ENCODE measurements at regions not wholly inside any gene's neighbourhood (a gene's known extent, or its start where the extent isn't known, plus 50 kb on each side); places are given as distances from the start of the nearest gene placed in this dataset.

GRCh38 chr9:90038763-90039162 lies 434.0 kb downstream of the GADD45G start:
- Histone ChIP-seq H3K9me3 (ENCODE audit: low read depth, low read length) (no peaks in the 10 kb centered on the region), H3K36me3 (ENCODE audit: insufficient read depth, low read length) (no peaks in the 10 kb centered on the region), H3K27ac (no peak overlapping the region), H3K9ac (ENCODE audit: insufficient read length) (no peak overlapping the region), H3K4me3 (no peak overlapping the region)
- no peak for TF ChIP-seq POLR2AphosphoS5 (IDR thresholded peaks at IDR 0.05; ENCODE audit: borderline replicate concordance, low read depth, low read length)
- no peak for TF ChIP-seq FOXP2 (optimal IDR thresholded peaks at IDR 0.05; ENCODE audit: control extremely low read depth, extremely low read length, insufficient read depth)
- TF ChIP-seq EZH2 (IDR thresholded peaks at IDR 0.05): no peak
- no peak for DNase-seq (ENCODE audit: low read depth, low spot score)

GRCh38 chr9:90044263-90044662 lies 439.5 kb downstream of the GADD45G start:
- no peak overlapping the region for H3K9ac ChIP-seq (ENCODE audit: insufficient read length)
- no peaks in the 10 kb centered on the region for H3K36me3 ChIP-seq (ENCODE audit: insufficient read depth, low read length)
- H3K4me3 ChIP-seq: no peak overlapping the region
- H3K9me3 ChIP-seq (ENCODE audit: low read depth, low read length): no peaks in the 10 kb centered on the region
- H3K27ac ChIP-seq: no peak overlapping the region
- TF ChIP-seq FOXP2 (optimal IDR thresholded peaks at IDR 0.05; ENCODE audit: control extremely low read depth, extremely low read length, insufficient read depth) (no peak), EZH2 (IDR thresholded peaks at IDR 0.05) (no peak), POLR2AphosphoS5 (IDR thresholded peaks at IDR 0.05; ENCODE audit: borderline replicate concordance, low read depth, low read length) (no peak)
- no peak for DNase-seq (ENCODE audit: low read depth, low spot score)

- Histone ChIP-seq H3K36me3 (ENCODE audit: insufficient read depth, low read length) (no peaks in the 10 kb centered on the region), H3K9me3 (ENCODE audit: low read depth, low read length) (no peaks in the 10 kb centered on the region), H3K4me3 (no peak overlapping the region), H3K27ac (no peak overlapping the region), H3K9ac (ENCODE audit: insufficient read length) (no peak overlapping the region)
- TF ChIP-seq POLR2AphosphoS5 (IDR thresholded peaks at IDR 0.05; ENCODE audit: borderline replicate concordance, low read depth, low read length) (no peak), EZH2 (IDR thresholded peaks at IDR 0.05) (no peak), FOXP2 (optimal IDR thresholded peaks at IDR 0.05; ENCODE audit: control extremely low read depth, extremely low read length, insufficient read depth) (no peak)
- DNase-seq (ENCODE audit: low read depth, low spot score): no peak
Measured at GRCh38 chr9:90044710-90045151, 439.9 kb downstream of the GADD45G start.

DNA sequence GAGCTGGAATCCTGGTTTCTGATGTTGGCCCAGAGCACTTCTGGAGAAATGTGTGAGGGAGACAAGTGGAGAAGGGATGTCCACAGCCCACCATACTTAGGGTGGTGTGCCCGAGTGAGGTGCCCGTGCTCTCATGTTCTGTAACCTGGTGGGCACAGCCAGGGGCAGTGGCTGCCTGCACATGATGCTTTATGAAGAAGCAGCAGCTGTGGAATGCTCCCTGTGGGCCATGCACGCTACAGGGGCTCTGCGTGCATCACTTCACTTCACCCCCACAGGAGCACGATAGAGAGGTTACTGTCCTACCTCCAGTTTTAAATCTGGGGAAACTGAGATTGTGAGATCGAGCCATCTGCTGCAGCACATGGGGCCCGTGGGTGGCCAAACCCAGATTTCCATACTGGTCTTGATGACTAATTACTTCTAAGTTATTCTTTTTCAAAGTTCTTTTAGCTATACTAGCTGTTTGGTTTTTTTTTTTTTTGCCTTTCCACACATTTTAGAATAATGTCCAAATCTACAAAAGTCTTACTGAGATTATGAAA lies 441.6 kb downstream of the GADD45G start:
- no peak overlapping the region for H3K27ac ChIP-seq
- TF ChIP-seq EZH2 (IDR thresholded peaks at IDR 0.05): no peak
- no peak for TF ChIP-seq FOXP2 (optimal IDR thresholded peaks at IDR 0.05; ENCODE audit: control extremely low read depth, extremely low read length, insufficient read depth)
- no peak for TF ChIP-seq POLR2AphosphoS5 (IDR thresholded peaks at IDR 0.05; ENCODE audit: borderline replicate concordance, low read depth, low read length)
- H3K36me3 ChIP-seq (ENCODE audit: insufficient read depth, low read length): no peaks in the 10 kb centered on the region
- H3K9me3 ChIP-seq (ENCODE audit: low read depth, low read length): no peaks in the 10 kb centered on the region
- no peak overlapping the region for H3K4me3 ChIP-seq
- no peak overlapping the region for H3K9ac ChIP-seq (ENCODE audit: insufficient read length)
- DNase-seq (ENCODE audit: low read depth, low spot score): no peak

DNA sequence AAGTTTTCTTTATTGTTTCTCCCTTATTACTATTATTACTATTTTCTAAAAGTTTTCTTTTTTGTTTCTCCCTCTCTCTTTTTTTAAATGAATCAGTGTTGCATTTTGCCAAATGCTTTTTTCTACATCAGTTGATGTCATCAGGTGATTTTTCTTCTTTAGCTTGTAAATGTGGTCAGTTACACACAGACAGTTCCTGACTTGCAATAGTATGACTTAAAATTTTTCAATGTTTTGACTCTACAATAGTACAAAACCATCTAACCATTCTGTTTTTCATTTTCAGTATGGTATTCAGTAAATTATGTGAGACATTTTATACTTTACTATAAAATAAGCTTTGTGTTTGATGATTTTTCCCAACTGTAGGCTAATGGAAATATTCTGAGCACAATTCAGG lies 443.0 kb downstream of the GADD45G start:
- H3K9me3 ChIP-seq (ENCODE audit: low read depth, low read length): no peaks in the 10 kb centered on the region
- H3K4me3 ChIP-seq: no peak overlapping the region
- H3K9ac ChIP-seq (ENCODE audit: insufficient read length): no peak overlapping the region
- DNase-seq (ENCODE audit: low read depth, low spot score): no peak
- TF ChIP-seq POLR2AphosphoS5 (IDR thresholded peaks at IDR 0.05; ENCODE audit: borderline replicate concordance, low read depth, low read length) (no peak), EZH2 (IDR thresholded peaks at IDR 0.05) (no peak), FOXP2 (optimal IDR thresholded peaks at IDR 0.05; ENCODE audit: control extremely low read depth, extremely low read length, insufficient read depth) (no peak)
- H3K36me3 ChIP-seq (ENCODE audit: insufficient read depth, low read length): no peaks in the 10 kb centered on the region
- H3K27ac ChIP-seq: no peak overlapping the region

- no peak overlapping the region for H3K4me3 ChIP-seq
- no peak for DNase-seq (ENCODE audit: low read depth, low spot score)
- no peaks in the 10 kb centered on the region for H3K36me3 ChIP-seq (ENCODE audit: insufficient read depth, low read length)
- H3K9me3 ChIP-seq (ENCODE audit: low read depth, low read length): no peaks in the 10 kb centered on the region
- H3K9ac ChIP-seq (ENCODE audit: insufficient read length): no peak overlapping the region
- no peak overlapping the region for H3K27ac ChIP-seq
- TF ChIP-seq POLR2AphosphoS5 (IDR thresholded peaks at IDR 0.05; ENCODE audit: borderline replicate concordance, low read depth, low read length) (no peak), FOXP2 (optimal IDR thresholded peaks at IDR 0.05; ENCODE audit: control extremely low read depth, extremely low read length, insufficient read depth) (no peak), EZH2 (IDR thresholded peaks at IDR 0.05) (no peak)
Measured at GRCh38 chr9:90052366-90052765, 447.6 kb downstream of the GADD45G start.

GRCh38 chr9:90053027-90053426 lies 448.2 kb downstream of the GADD45G start:
- Histone ChIP-seq H3K9ac (ENCODE audit: insufficient read length) (no peak overlapping the region), H3K9me3 (ENCODE audit: low read depth, low read length) (no peaks in the 10 kb centered on the region), H3K4me3 (no peak overlapping the region), H3K27ac (no peak overlapping the region), H3K36me3 (ENCODE audit: insufficient read depth, low read length) (no peaks in the 10 kb centered on the region)
- no peak for TF ChIP-seq POLR2AphosphoS5 (IDR thresholded peaks at IDR 0.05; ENCODE audit: borderline replicate concordance, low read depth, low read length)
- no peak for TF ChIP-seq EZH2 (IDR thresholded peaks at IDR 0.05)
- no peak for DNase-seq (ENCODE audit: low read depth, low spot score)

DNA sequence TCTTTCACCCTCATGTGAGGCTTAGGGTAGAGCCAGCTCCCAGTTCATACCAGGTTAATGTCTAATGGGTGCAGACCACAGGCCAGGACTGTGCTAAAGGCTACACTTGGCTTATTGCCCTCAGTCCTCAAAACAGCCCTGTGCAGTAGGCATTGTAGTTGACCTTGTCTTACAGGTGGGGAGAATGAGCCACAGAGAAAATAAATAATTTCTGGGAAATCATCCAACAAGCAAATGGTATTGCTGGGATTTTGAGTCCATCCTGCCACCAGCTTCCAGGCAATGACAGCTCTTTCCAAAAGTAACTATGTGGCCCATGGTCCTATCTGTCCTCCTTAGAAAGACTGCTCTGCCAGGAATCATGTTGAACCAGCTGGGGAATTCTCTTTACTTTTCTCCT lies 450.0 kb downstream of the GADD45G start:
- no peaks in the 10 kb centered on the region for H3K36me3 ChIP-seq (ENCODE audit: insufficient read depth, low read length)
- H3K27ac ChIP-seq: no peak overlapping the region
- no peak for DNase-seq (ENCODE audit: low read depth, low spot score)
- no peaks in the 10 kb centered on the region for H3K9me3 ChIP-seq (ENCODE audit: low read depth, low read length)
- H3K4me3 ChIP-seq: no peak overlapping the region
- no peak for TF ChIP-seq POLR2AphosphoS5 (IDR thresholded peaks at IDR 0.05; ENCODE audit: borderline replicate concordance, low read depth, low read length)
- no peak for TF ChIP-seq EZH2 (IDR thresholded peaks at IDR 0.05)
- TF ChIP-seq FOXP2 (optimal IDR thresholded peaks at IDR 0.05; ENCODE audit: control extremely low read depth, extremely low read length, insufficient read depth): no peak
- no peak overlapping the region for H3K9ac ChIP-seq (ENCODE audit: insufficient read length)

GRCh38 chr9:90055226-90055625 lies 450.4 kb downstream of the GADD45G start:
- Histone ChIP-seq H3K27ac (no peak overlapping the region), H3K9ac (ENCODE audit: insufficient read length) (no peak overlapping the region), H3K36me3 (ENCODE audit: insufficient read depth, low read length) (no peaks in the 10 kb centered on the region), H3K4me3 (no peak overlapping the region), H3K9me3 (ENCODE audit: low read depth, low read length) (no peaks in the 10 kb centered on the region)
- TF ChIP-seq POLR2AphosphoS5 (IDR thresholded peaks at IDR 0.05; ENCODE audit: borderline replicate concordance, low read depth, low read length): no peak
- no peak for TF ChIP-seq FOXP2 (optimal IDR thresholded peaks at IDR 0.05; ENCODE audit: control extremely low read depth, extremely low read length, insufficient read depth)
- no peak for TF ChIP-seq EZH2 (IDR thresholded peaks at IDR 0.05)
- DNase-seq (ENCODE audit: low read depth, low spot score): no peak
